ENCODE measurements at regions not wholly inside any gene's neighbourhood (a gene's known extent, or its start where the extent isn't known, plus 50 kb on each side); places are given as distances from the start of the nearest gene placed in this dataset.

GRCh38 chr5:5810461-5810860 is 388.0 kb downstream of the ICE1 start:
- H3K4me2 ChIP-seq (ENCODE audit: low read length): no peak overlapping the region
- H3K4me1 ChIP-seq (ENCODE audit: insufficient read depth, low read length): no peaks in the 10 kb centered on the region
- H3K36me3 ChIP-seq (ENCODE audit: low read depth, low read length): no peaks in the 10 kb centered on the region
- no peak for TF ChIP-seq EZH2 (IDR thresholded peaks at IDR 0.05; ENCODE audit: low read length, unreplicated experiment)
- no peak for TF ChIP-seq CTCF (conservative IDR thresholded peaks at IDR 0.05; ENCODE audit: low read depth, low read length)
- no peak for TF ChIP-seq EZH2phosphoT487 (IDR thresholded peaks at IDR 0.05; ENCODE audit: borderline replicate concordance, low read length)
- no peak overlapping the region for H2AFZ ChIP-seq (ENCODE audit: low read length)
- ChIA-PET POLR2A (ENCODE audit: unreplicated experiment) (no interaction called here), CTCF (no interaction called here)
- ATAC-seq (no peak), DNase-seq (no peak)
- peaks cover 91% of the 10 kb centered on the region for H3K27me3 ChIP-seq (ENCODE audit: low read length)
- H3K9ac ChIP-seq (ENCODE audit: low read length): no peak overlapping the region
- H3F3A ChIP-seq (ENCODE audit: low read length, unreplicated experiment): no peaks in the 10 kb centered on the region
- intact Hi-C loops (cut with micrococcal nuclease): no loop called here
- no peaks in the 10 kb centered on the region for H4K20me1 ChIP-seq (ENCODE audit: low read length)
- H3K4me3 ChIP-seq (ENCODE audit: low read length): no peak overlapping the region
- no TSS peak for BruUV-seq (replicated peaks)
- no peaks in the 10 kb centered on the region for H3K79me2 ChIP-seq (ENCODE audit: low read length)
- H3K9me3 ChIP-seq (ENCODE audit: low read length): no peaks in the 10 kb centered on the region
- H3K27ac ChIP-seq (ENCODE audit: low read length): no peak overlapping the region
- H3K9me2 ChIP-seq (replicated peaks; ENCODE audit: low read length): no peaks in the 10 kb centered on the region

DNA sequence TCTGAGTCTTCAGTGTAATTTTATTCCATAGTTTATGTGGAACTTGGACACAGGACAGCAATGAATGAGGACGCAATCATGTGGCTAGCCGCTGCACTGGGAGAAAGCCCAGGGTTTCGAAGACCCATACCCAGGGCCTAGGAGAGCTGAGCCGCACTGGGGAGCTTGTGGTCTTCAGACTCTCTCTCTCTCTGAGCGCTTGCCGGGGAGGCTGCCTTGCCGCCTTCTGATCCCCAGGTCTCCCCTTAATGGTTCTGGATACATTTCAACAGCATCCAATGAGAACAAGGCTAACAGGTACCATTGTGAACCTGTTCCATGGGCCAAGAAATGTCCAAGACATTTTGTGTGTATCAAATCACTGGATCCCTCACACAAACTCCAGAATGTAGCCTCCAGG is 383.4 kb downstream of the ICE1 start:
- no peak overlapping the region for H3K4me2 ChIP-seq (ENCODE audit: low read length)
- ATAC-seq (no peak), DNase-seq (no peak)
- peaks cover 95% of the 10 kb centered on the region for H3K27me3 ChIP-seq (ENCODE audit: low read length)
- no peaks in the 10 kb centered on the region for H3K9me2 ChIP-seq (replicated peaks; ENCODE audit: low read length)
- H3K4me1 ChIP-seq (ENCODE audit: insufficient read depth, low read length): no peaks in the 10 kb centered on the region
- no peaks in the 10 kb centered on the region for H4K20me1 ChIP-seq (ENCODE audit: low read length)
- H3F3A ChIP-seq (ENCODE audit: low read length, unreplicated experiment): no peaks in the 10 kb centered on the region
- TF ChIP-seq CTCF (conservative IDR thresholded peaks at IDR 0.05; ENCODE audit: low read depth, low read length) (no peak), EZH2 (IDR thresholded peaks at IDR 0.05; ENCODE audit: low read length, unreplicated experiment) (no peak), EZH2phosphoT487 (IDR thresholded peaks at IDR 0.05; ENCODE audit: borderline replicate concordance, low read length) (no peak)
- no peaks in the 10 kb centered on the region for H3K79me2 ChIP-seq (ENCODE audit: low read length)
- no peak overlapping the region for H3K9ac ChIP-seq (ENCODE audit: low read length)
- no TSS peak for BruUV-seq (replicated peaks)
- H3K36me3 ChIP-seq (ENCODE audit: low read depth, low read length): no peaks in the 10 kb centered on the region
- no peak overlapping the region for H3K27ac ChIP-seq (ENCODE audit: low read length)
- H3K4me3 ChIP-seq (ENCODE audit: low read length): no peak overlapping the region
- no peak overlapping the region for H2AFZ ChIP-seq (ENCODE audit: low read length)
- intact Hi-C loops (cut with micrococcal nuclease): no loop called here
- no peaks in the 10 kb centered on the region for H3K9me3 ChIP-seq (ENCODE audit: low read length)
- CTCF ChIA-PET: no interaction called here
- POLR2A ChIA-PET (ENCODE audit: unreplicated experiment): no interaction called here

GRCh38 chr5:5804478-5805233 is 382.2 kb downstream of the ICE1 start:
- no peaks in the 10 kb centered on the region for H3K79me2 ChIP-seq (ENCODE audit: low read length)
- no TSS peak for BruUV-seq (replicated peaks)
- DNase-seq: no peak
- no peak overlapping the region for H3K9ac ChIP-seq (ENCODE audit: low read length)
- H3K27me3 ChIP-seq (ENCODE audit: low read length): peaks cover 100% of the 10 kb centered on the region
- ChIA-PET POLR2A (ENCODE audit: unreplicated experiment) (no interaction called here), CTCF (no interaction called here)
- H2AFZ ChIP-seq (ENCODE audit: low read length): no peak overlapping the region
- no peak overlapping the region for H3K4me3 ChIP-seq (ENCODE audit: low read length)
- no peaks in the 10 kb centered on the region for H3K9me2 ChIP-seq (replicated peaks; ENCODE audit: low read length)
- no peaks in the 10 kb centered on the region for H3K4me1 ChIP-seq (ENCODE audit: insufficient read depth, low read length)
- no peak overlapping the region for H3K27ac ChIP-seq (ENCODE audit: low read length)
- H3K4me2 ChIP-seq (ENCODE audit: low read length): no peak overlapping the region
- H3F3A ChIP-seq (ENCODE audit: low read length, unreplicated experiment): no peaks in the 10 kb centered on the region
- H3K36me3 ChIP-seq (ENCODE audit: low read depth, low read length): no peaks in the 10 kb centered on the region
- no peak for ATAC-seq
- H4K20me1 ChIP-seq (ENCODE audit: low read length): no peaks in the 10 kb centered on the region
- intact Hi-C loops (cut with micrococcal nuclease): no loop called here
- no peak for TF ChIP-seq EZH2 (IDR thresholded peaks at IDR 0.05; ENCODE audit: low read length, unreplicated experiment)
- no peak for TF ChIP-seq EZH2phosphoT487 (IDR thresholded peaks at IDR 0.05; ENCODE audit: borderline replicate concordance, low read length)
- TF ChIP-seq CTCF (conservative IDR thresholded peaks at IDR 0.05; ENCODE audit: low read depth, low read length): no peak
- H3K9me3 ChIP-seq (ENCODE audit: low read length): no peaks in the 10 kb centered on the region

Measured in PC-3 (cell line).